ENCODE measurements at regions not wholly inside any gene's neighbourhood (a gene's known extent, or its start where the extent isn't known, plus 50 kb on each side); places are given as distances from the start of the nearest gene placed in this dataset.

DNA sequence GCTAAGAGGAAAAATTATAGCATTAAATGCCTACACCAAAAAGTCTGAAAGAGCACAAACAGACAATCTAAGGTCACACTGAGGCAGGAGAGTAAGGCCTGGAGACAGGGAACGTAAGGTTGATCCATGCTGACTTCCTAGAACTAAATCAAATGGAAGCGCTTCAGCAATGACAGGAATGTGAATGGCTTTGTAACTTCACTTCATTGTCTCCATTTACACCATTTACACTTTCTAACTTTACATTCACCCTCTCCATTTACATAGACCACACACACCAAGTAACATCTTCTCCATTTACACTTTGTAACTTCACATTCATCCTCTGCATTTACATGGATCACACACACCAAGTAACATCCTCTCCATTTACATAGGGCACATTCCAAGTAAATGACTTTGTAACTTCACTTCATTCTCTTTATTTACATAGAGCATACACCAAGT lies 103.1 kb upstream of the SPATS2L start:
- TF ChIP-seq EZH2phosphoT487 (IDR thresholded peaks at IDR 0.05; ENCODE audit: borderline replicate concordance, low read depth, low read length) = no peak
- no peak overlapping the region for H3K4me2 ChIP-seq (ENCODE audit: low read length)
- no peaks in the 10 kb centered on the region for H4K20me1 ChIP-seq (ENCODE audit: insufficient read depth, low read length)
- no peak for DNase-seq (ENCODE audit: low spot score)
- intact Hi-C loops (cut with micrococcal nuclease; ENCODE audit: unreplicated experiment) = no loop called here
- ChIA-PET CTCF (ENCODE audit: unreplicated experiment) (no interaction called here), POLR2A (no interaction called here)
- no peak overlapping the region for H3K27ac ChIP-seq (ENCODE audit: low read depth, low read length, poor library complexity, severe bottlenecking)
- no peaks in the 10 kb centered on the region for H3K79me2 ChIP-seq (ENCODE audit: insufficient read depth, low read depth, low read length)
- no TSS peak for BruUV-seq (replicated peaks)
- no peaks in the 10 kb centered on the region for H3K4me1 ChIP-seq (ENCODE audit: insufficient read depth, low read length, poor library complexity, severe bottlenecking)
- no peaks in the 10 kb centered on the region for H3K9me3 ChIP-seq (ENCODE audit: low read length)
- H3K9me2 ChIP-seq (ENCODE audit: insufficient read depth, low read length) = no peaks in the 10 kb centered on the region
- H3K36me3 ChIP-seq (ENCODE audit: insufficient read depth, low read length) = no peaks in the 10 kb centered on the region
- H3K4me3 ChIP-seq (ENCODE audit: low read depth, low read length, poor library complexity, severe bottlenecking) = no peak overlapping the region
- H2AFZ ChIP-seq (ENCODE audit: low read length) = no peak overlapping the region

- ChIA-PET POLR2A (no interaction called here), CTCF (ENCODE audit: unreplicated experiment) (no interaction called here)
- BruUV-seq (replicated peaks) = no TSS peak
- Histone ChIP-seq H3K9me3 (ENCODE audit: low read length) (no peaks in the 10 kb centered on the region), H2AFZ (ENCODE audit: low read length) (no peak overlapping the region), H3K9me2 (ENCODE audit: insufficient read depth, low read length) (no peaks in the 10 kb centered on the region), H3K79me2 (ENCODE audit: insufficient read depth, low read depth, low read length) (no peaks in the 10 kb centered on the region), H4K20me1 (ENCODE audit: insufficient read depth, low read length) (no peaks in the 10 kb centered on the region), H3K4me3 (ENCODE audit: low read depth, low read length, poor library complexity, severe bottlenecking) (no peak overlapping the region), H3K4me1 (ENCODE audit: insufficient read depth, low read length, poor library complexity, severe bottlenecking) (no peaks in the 10 kb centered on the region), H3K4me2 (ENCODE audit: low read length) (no peak overlapping the region), H3K36me3 (ENCODE audit: insufficient read depth, low read length) (no peaks in the 10 kb centered on the region), H3K27ac (ENCODE audit: low read depth, low read length, poor library complexity, severe bottlenecking) (no peak overlapping the region)
- no peak for TF ChIP-seq CTCF (conservative IDR thresholded peaks at IDR 0.05; ENCODE audit: low read length)
- no peak for TF ChIP-seq EZH2phosphoT487 (IDR thresholded peaks at IDR 0.05; ENCODE audit: borderline replicate concordance, low read depth, low read length)
- DNase-seq (ENCODE audit: low spot score) = no peak
- intact Hi-C loops (cut with micrococcal nuclease; ENCODE audit: unreplicated experiment) = no loop called here
These were observed 98.5 kb upstream of the SPATS2L start for GRCh38 chr2:200208041-200208440.

- H3K27ac ChIP-seq (ENCODE audit: low read depth, low read length, poor library complexity, severe bottlenecking) = no peak overlapping the region
- BruUV-seq (replicated peaks) = no TSS peak
- no peaks in the 10 kb centered on the region for H4K20me1 ChIP-seq (ENCODE audit: insufficient read depth, low read length)
- no peaks in the 10 kb centered on the region for H3K9me3 ChIP-seq (ENCODE audit: low read length)
- POLR2A ChIA-PET = no interaction called here
- H3K9me2 ChIP-seq (ENCODE audit: insufficient read depth, low read length) = no peaks in the 10 kb centered on the region
- no peak for DNase-seq (ENCODE audit: low spot score)
- H3K4me1 ChIP-seq (ENCODE audit: insufficient read depth, low read length, poor library complexity, severe bottlenecking) = no peaks in the 10 kb centered on the region
- intact Hi-C loops (cut with micrococcal nuclease; ENCODE audit: unreplicated experiment) = no loop called here
- TF ChIP-seq EZH2phosphoT487 (IDR thresholded peaks at IDR 0.05; ENCODE audit: borderline replicate concordance, low read depth, low read length) (no peak), CTCF (conservative IDR thresholded peaks at IDR 0.05; ENCODE audit: low read length) (no peak)
- H3K36me3 ChIP-seq (ENCODE audit: insufficient read depth, low read length) = no peaks in the 10 kb centered on the region
- H2AFZ ChIP-seq (ENCODE audit: low read length) = no peak overlapping the region
- CTCF ChIA-PET (ENCODE audit: unreplicated experiment) = no interaction called here
- no peak overlapping the region for H3K4me3 ChIP-seq (ENCODE audit: low read depth, low read length, poor library complexity, severe bottlenecking)
- no peak overlapping the region for H3K4me2 ChIP-seq (ENCODE audit: low read length)
- no peaks in the 10 kb centered on the region for H3K79me2 ChIP-seq (ENCODE audit: insufficient read depth, low read depth, low read length)
These were observed 97.5 kb upstream of the SPATS2L start for GRCh38 chr2:200209030-200209429.

Data from OCI-LY7 (cell line).